ENCODE measurements at regions not wholly inside any gene's neighbourhood (a gene's known extent, or its start where the extent isn't known, plus 50 kb on each side); places are given as distances from the start of the nearest gene placed in this dataset.

GRCh38 chr3:168241156-168241555 lies 145.4 kb upstream of the GOLIM4 start:
- Histone ChIP-seq H3K27ac (replicated peaks) (no peak overlapping the region), H3K27me3 (ENCODE audit: low read depth) (peaks cover 64% of the 10 kb centered on the region), H3K36me3 (no peaks in the 10 kb centered on the region), H3K4me1 (no peaks in the 10 kb centered on the region), H3K4me3 (no peak overlapping the region), H3K9me3 (replicated peaks) (peaks cover 7% of the 10 kb centered on the region)
- TF ChIP-seq CTCF (IDR thresholded peaks at IDR 0.05; ENCODE audit: borderline replicate concordance) = no peak
- DNase-seq = no peak
- intact Hi-C loops (cut with micrococcal nuclease) = no loop called here

- TF ChIP-seq CTCF (IDR thresholded peaks at IDR 0.05; ENCODE audit: borderline replicate concordance) = no peak
- intact Hi-C loops (cut with micrococcal nuclease) = no loop called here
Observed at GRCh38 chr3:168239287-168239686, 143.6 kb upstream of the GOLIM4 start.

GRCh38 chr3:168233001-168233400 lies 137.3 kb upstream of the GOLIM4 start:
- intact Hi-C loops (cut with micrococcal nuclease) = no loop called here
- Histone ChIP-seq H3K4me3 (no peak overlapping the region), H3K27me3 (ENCODE audit: low read depth) (peaks cover 8% of the 10 kb centered on the region), H3K4me1 (no peaks in the 10 kb centered on the region), H3K9me3 (replicated peaks) (peaks cover 5% of the 10 kb centered on the region), H3K36me3 (no peaks in the 10 kb centered on the region), H3K27ac (replicated peaks) (no peak overlapping the region)
- no peak for DNase-seq
- no peak for TF ChIP-seq CTCF (IDR thresholded peaks at IDR 0.05; ENCODE audit: borderline replicate concordance)

More at GRCh38 chr3:168239287-168239686, 143.6 kb upstream of the GOLIM4 start:
- peaks cover 46% of the 10 kb centered on the region for H3K27me3 ChIP-seq (ENCODE audit: low read depth)
- peaks cover 7% of the 10 kb centered on the region for H3K9me3 ChIP-seq (replicated peaks)
- DNase-seq = no peak
- no peaks in the 10 kb centered on the region for H3K4me1 ChIP-seq
- H3K36me3 ChIP-seq = no peaks in the 10 kb centered on the region
- H3K27ac ChIP-seq (replicated peaks) = no peak overlapping the region
- no peak overlapping the region for H3K4me3 ChIP-seq

GRCh38 chr3:168223085-168223484 lies 127.4 kb upstream of the GOLIM4 start:
- no peak for DNase-seq
- H3K27ac ChIP-seq (replicated peaks) = no peak overlapping the region

GRCh38 chr3:168220556-168220955 lies 124.8 kb upstream of the GOLIM4 start:
- Histone ChIP-seq H3K4me1 (no peaks in the 10 kb centered on the region), H3K36me3 (no peaks in the 10 kb centered on the region), H3K27me3 (ENCODE audit: low read depth) (no peaks in the 10 kb centered on the region), H3K27ac (replicated peaks) (no peak overlapping the region), H3K4me3 (no peak overlapping the region), H3K9me3 (replicated peaks) (no peaks in the 10 kb centered on the region)
- intact Hi-C loops (cut with micrococcal nuclease) = no loop called here
- DNase-seq = no peak
- TF ChIP-seq CTCF (IDR thresholded peaks at IDR 0.05; ENCODE audit: borderline replicate concordance) = no peak

More at GRCh38 chr3:168223085-168223484, 127.4 kb upstream of the GOLIM4 start:
- intact Hi-C loops (cut with micrococcal nuclease) = no loop called here
- Histone ChIP-seq H3K27me3 (ENCODE audit: low read depth) (no peaks in the 10 kb centered on the region), H3K9me3 (replicated peaks) (no peaks in the 10 kb centered on the region), H3K36me3 (no peaks in the 10 kb centered on the region), H3K4me1 (no peaks in the 10 kb centered on the region), H3K4me3 (no peak overlapping the region)
- no peak for TF ChIP-seq CTCF (IDR thresholded peaks at IDR 0.05; ENCODE audit: borderline replicate concordance)

GRCh38 chr3:168219530-168219929 lies 123.8 kb upstream of the GOLIM4 start:
- Histone ChIP-seq H3K27ac (replicated peaks) (no peak overlapping the region), H3K36me3 (no peaks in the 10 kb centered on the region), H3K4me1 (no peaks in the 10 kb centered on the region), H3K9me3 (replicated peaks) (no peaks in the 10 kb centered on the region), H3K4me3 (no peak overlapping the region), H3K27me3 (ENCODE audit: low read depth) (no peaks in the 10 kb centered on the region)
- no peak for DNase-seq
- TF ChIP-seq CTCF (IDR thresholded peaks at IDR 0.05; ENCODE audit: borderline replicate concordance) = no peak
- intact Hi-C loops (cut with micrococcal nuclease) = no loop called here
